Left cardiac atrium (tissue), 4 donors: ENCODE measurements at regions not wholly inside any gene's neighbourhood (a gene's known extent, or its start where the extent isn't known, plus 50 kb on each side); places are given as distances from the start of the nearest gene placed in this dataset.
"Not testable (repeated sequence)": the region's sequence is repeated elsewhere in the genome, so short reads cannot be mapped to it uniquely, and the experiment has no call there.

Experiments
- ATAC-seq, 2 donors: fragments of 200-7000 bp; cut with Tn5 transposase; one replicate each; pipeline ENCODE4 v1.9.1; 2020; ENCODE audit warnings: mild to moderate bottlenecking in 2 of 2, moderate library complexity in 2 of 2
- DNase-seq: peaks from one replicate; pipeline ENCODE4 v3.0.0-alpha.2; 2020
- intact Hi-C, 2 donors: fragments of 100-400 bp; cut with DNase I; formaldehyde crosslinking; loops; one replicate each; pipeline versions ENCODE4 v1.14.1 to v1.15.1; 2022 to 2023
- donor health status: DM: no; HTN: yes; CAD: no.
- donor health status: DM: no; HTN: yes; CAD: no; lungs with severe emphysema.
- donor health status: DM: yes; HTN: yes; CAD: no.
- donor health status: Dilated cardiomyopathy.

- ATAC-seq (no peak), DNase-seq (no peak)
- intact Hi-C loops: no loop called here
Measured at GRCh38 chr4:167784826-167785225, 307.5 kb upstream of the ANXA10 start.

GRCh38 chr4:167785523-167785922 is 306.8 kb upstream of the ANXA10 start:
- ATAC-seq (no peak), DNase-seq (no peak)
- intact Hi-C loops: no loop called here

- intact Hi-C loops: no loop called here
Measured at GRCh38 chr4:167786504-167786903, 305.8 kb upstream of the ANXA10 start.

GRCh38 chr4:167787231-167787630 is 305.1 kb upstream of the ANXA10 start:
- ATAC-seq: no peak
- DNase-seq: no peak
- intact Hi-C loops: no loop called here

More at GRCh38 chr4:167786504-167786903, 305.8 kb upstream of the ANXA10 start:
- ATAC-seq (no peak), DNase-seq (no peak)

GRCh38 chr4:167802463-167803212 is 289.7 kb upstream of the ANXA10 start:
- no peak for ATAC-seq
- intact Hi-C loops: no loop called here
- DNase-seq: no peak

- ATAC-seq (no peak), DNase-seq (no peak)
- intact Hi-C loops: no loop called here
Measured at GRCh38 chr4:167811958-167812357, 280.4 kb upstream of the ANXA10 start.

GRCh38 chr4:167826281-167826680 is 266.1 kb upstream of the ANXA10 start:
- intact Hi-C loops: no loop called here
- DNase-seq: no peak

GRCh38 chr4:167831855-167832254 is 260.5 kb upstream of the ANXA10 start:
- ATAC-seq: no peak
- DNase-seq: no peak
- intact Hi-C loops: no loop called here

More at GRCh38 chr4:167826281-167826680, 266.1 kb upstream of the ANXA10 start:
- no peak for ATAC-seq

GRCh38 chr4:167838686-167839085 is 253.7 kb upstream of the ANXA10 start:
- intact Hi-C loops: no loop called here
- ATAC-seq (no peak), DNase-seq (no peak)

GRCh38 chr4:167842487-167842886 is 249.8 kb upstream of the ANXA10 start:
- no peak for ATAC-seq
- intact Hi-C loops: no loop called here
- no peak for DNase-seq

GRCh38 chr4:167854881-167855280 is 237.5 kb upstream of the ANXA10 start:
- no peak for DNase-seq
- intact Hi-C loops: no loop called here
- no peak for ATAC-seq

- intact Hi-C loops, ATAC-seq, DNase-seq: not testable (repeated sequence)
Measured at GRCh38 chr4:167858127-167858526, 234.2 kb upstream of the ANXA10 start.

GRCh38 chr4:167867191-167867590 is 225.1 kb upstream of the ANXA10 start:
- intact Hi-C loops: no loop called here
- DNase-seq (no peak), ATAC-seq (no peak)

- DNase-seq: no peak
- intact Hi-C loops: no loop called here
- no peak for ATAC-seq
Measured at GRCh38 chr4:167868163-167868562, 224.2 kb upstream of the ANXA10 start.

GRCh38 chr4:167873496-167873895 is 218.8 kb upstream of the ANXA10 start:
- no peak for ATAC-seq

GRCh38 chr4:167876091-167876490 is 216.2 kb upstream of the ANXA10 start:
- ATAC-seq, DNase-seq, intact Hi-C loops: not testable (repeated sequence)

More at GRCh38 chr4:167873496-167873895, 218.8 kb upstream of the ANXA10 start:
- intact Hi-C loops: no loop called here
- DNase-seq: no peak

GRCh38 chr4:167877826-167878225 is 214.5 kb upstream of the ANXA10 start:
- ATAC-seq, DNase-seq, intact Hi-C loops: not testable (repeated sequence)

- intact Hi-C loops: no loop called here
- DNase-seq: no peak
- no peak for ATAC-seq
Measured at GRCh38 chr4:167883266-167883665, 209.1 kb upstream of the ANXA10 start.

GRCh38 chr4:167885071-167885470 is 207.3 kb upstream of the ANXA10 start:
- DNase-seq: no peak
- no peak for ATAC-seq
- intact Hi-C loops: no loop called here

- intact Hi-C loops: no loop called here
- ATAC-seq (no peak), DNase-seq (no peak)
Measured at GRCh38 chr4:167885872-167886271, 206.5 kb upstream of the ANXA10 start.

- intact Hi-C loops: no loop called here
- ATAC-seq: no peak
Measured at GRCh38 chr4:167887726-167888125, 204.6 kb upstream of the ANXA10 start.

More at GRCh38 chr4:167887726-167888125, 204.6 kb upstream of the ANXA10 start:
- DNase-seq: no peak
